Natural killer cell (primary cell): ENCODE measurements at regions not wholly inside any gene's neighbourhood (a gene's known extent, or its start where the extent isn't known, plus 50 kb on each side); places are given as distances from the start of the nearest gene placed in this dataset.
"Not testable (repeated sequence)": the region's sequence is repeated elsewhere in the genome, so short reads cannot be mapped to it uniquely, and the experiment has no call there.

Source experiments
- ATAC-seq, 3 donors: fragments of 150-1000 bp in 2 of 3; fragments of 200-7000 bp in 1 of 3; cut with Tn5 transposase; 1 replicate in 1 of 3; 2 replicates in 2 of 3; pipeline ENCODE4 v1.10.0; 2021; ENCODE audit warnings: mild to moderate bottlenecking in 2 of 3, moderate library complexity in 2 of 3
- DNase-seq, 2 donors: peaks; one replicate each; pipeline versions ENCODE4 v3.0.0 to v3.0.0-alpha.2; 2013 to 2021; ENCODE audit warnings: mixed read lengths in 1 of 2
- H3K27ac ChIP-seq: one replicate; pipeline ENCODE4 v1.5.1; 2013; ENCODE audit warnings: mild to moderate bottlenecking, low read length
- H3K27me3 ChIP-seq: one replicate; pipeline ENCODE4 v1.6.1; 2013; ENCODE audit warnings: low read length; ENCODE audit not compliant: control insufficient read depth, insufficient read depth
- H3K36me3 ChIP-seq: one replicate; pipeline ENCODE4 v1.6.1; 2013; ENCODE audit warnings: low read length; ENCODE audit not compliant: control insufficient read depth, insufficient read depth
- H3K4me1 ChIP-seq: one replicate; pipeline ENCODE4 v1.6.1; 2013; ENCODE audit warnings: low read length; ENCODE audit not compliant: control insufficient read depth, insufficient read depth
- H3K4me3 ChIP-seq: one replicate; pipeline ENCODE4 v1.5.1; 2013; ENCODE audit warnings: low read length
- H3K9me3 ChIP-seq: one replicate; pipeline ENCODE4 v1.6.1; 2013; ENCODE audit warnings: low read length; ENCODE audit not compliant: control insufficient read depth, insufficient read depth
- H3K27ac Mint-ChIP-seq, 2 donors: one replicate each; pipeline ENCODE4 v1.8.0; 2022; ENCODE audit warnings: mild to moderate bottlenecking in 2 of 2, mixed read lengths in 2 of 2, moderate library complexity in 1 of 2
- H3K27me3 Mint-ChIP-seq, 2 donors: one replicate each; pipeline ENCODE4 v1.8.0; 2022; ENCODE audit warnings: low read depth in 2 of 2, mixed read lengths in 2 of 2
- H3K36me3 Mint-ChIP-seq: one replicate; pipeline ENCODE4 v1.8.0; 2022; ENCODE audit warnings: mixed read lengths
- H3K4me1 Mint-ChIP-seq, 2 donors: one replicate each; pipeline ENCODE4 v1.8.0; 2022; ENCODE audit warnings: mixed read lengths in 2 of 2
- H3K4me3 Mint-ChIP-seq: one replicate; pipeline ENCODE4 v1.8.0; 2022; ENCODE audit warnings: mild to moderate bottlenecking, moderate library complexity, mixed read lengths
- H3K9me3 Mint-ChIP-seq, 2 donors: one replicate each; pipeline ENCODE4 v1.8.0; 2022; ENCODE audit warnings: mixed read lengths in 2 of 2
- CTCF ChIP-seq: fragments of 200-600 bp; IDR thresholded peaks from one replicate; pipeline ENCODE4 v1.8.0; 2022; ENCODE audit warnings: antibody characterized with exemption
- WGBS: methylation state at CpG from one replicate; pipeline ENCODE4 v1.1.7; 2013; ENCODE audit warnings: missing lambda C conversion rate; ENCODE audit not compliant: insufficient coverage; 5-methylcytosine and 5-hydroxymethylcytosine counted together
- intact Hi-C: fragments of 100-400 bp; cut with micrococcal nuclease; formaldehyde crosslinking; loops from one replicate; pipeline ENCODE4 v1.14.2; 2022

DNA sequence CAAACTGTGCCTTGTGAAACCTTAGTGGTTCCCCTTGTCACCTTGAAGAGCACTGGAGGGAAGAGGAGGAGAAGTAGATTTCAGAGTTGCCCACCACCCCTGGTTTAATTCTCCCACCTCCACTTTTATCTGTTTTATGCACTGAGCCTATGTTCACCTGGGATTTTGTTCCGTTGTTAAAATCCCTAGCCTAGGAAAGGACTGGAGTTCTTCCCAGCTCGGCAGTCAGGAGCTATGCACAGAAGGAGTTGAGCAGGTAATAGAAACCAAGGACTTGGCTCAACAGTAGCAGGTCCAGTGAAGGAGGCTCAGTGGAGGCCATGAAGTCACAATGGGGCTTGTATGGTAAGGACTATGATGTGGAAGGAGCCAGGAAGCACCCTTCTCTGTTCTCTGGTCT lies 182.4 kb upstream of the ADRA1D start:
- 89% methylated on average over 2 of the region's 2 CpGs for WGBS
- peaks cover 7 to 9% of the 10 kb centered on the region in 2 donors for H3K27me3 Mint-ChIP-seq
- no peak for ATAC-seq

DNA sequence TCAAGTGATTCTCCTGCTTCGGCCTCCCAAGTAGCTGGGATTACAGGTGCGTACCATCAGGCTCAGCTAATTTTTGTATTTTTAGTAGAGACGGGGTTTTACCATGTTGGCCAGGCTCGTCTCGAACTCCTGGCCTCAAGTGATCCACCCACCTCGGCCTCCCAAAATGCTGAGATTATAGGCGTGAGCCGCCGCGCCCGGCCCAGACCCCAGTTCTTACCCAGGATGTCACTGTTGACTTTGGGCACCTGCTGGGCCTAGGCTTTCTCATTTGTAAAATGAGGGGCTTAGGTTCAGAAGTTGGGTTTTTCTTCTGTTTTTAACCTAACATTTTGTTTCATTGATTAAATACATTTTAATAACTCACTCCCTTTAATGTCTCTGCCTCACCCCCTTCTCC lies 181.7 kb upstream of the ADRA1D start:
- H3K9me3 ChIP-seq, DNase-seq, H3K4me1 Mint-ChIP-seq, H3K9me3 Mint-ChIP-seq, H3K36me3 Mint-ChIP-seq, ATAC-seq, H3K4me1 ChIP-seq, intact Hi-C loops, H3K27ac Mint-ChIP-seq, H3K4me3 ChIP-seq, H3K36me3 ChIP-seq, H3K27ac ChIP-seq, H3K4me3 Mint-ChIP-seq, H3K27me3 ChIP-seq, H3K27me3 Mint-ChIP-seq: not testable (repeated sequence)
- WGBS, result 68% methylated on average over 10 of the region's 11 CpGs

More for the DNA sequence above, 182.4 kb upstream of the ADRA1D start:
- no peaks in the 10 kb centered on the region for H3K27me3 ChIP-seq
- Mint-ChIP-seq H3K36me3 (no peaks in the 10 kb centered on the region), H3K9me3 (no peaks in the 10 kb centered on the region), H3K4me3 (no peak overlapping the region), H3K4me1 (no peaks in the 10 kb centered on the region), H3K27ac (no peak overlapping the region)
- intact Hi-C loops, result no loop called here
- no peak overlapping the region for H3K27ac ChIP-seq
- no peak for TF ChIP-seq CTCF
- H3K9me3 ChIP-seq, result no peaks in the 10 kb centered on the region
- DNase-seq, result no peak
- no peaks in the 10 kb centered on the region for H3K4me1 ChIP-seq
- no peaks in the 10 kb centered on the region for H3K36me3 ChIP-seq
- H3K4me3 ChIP-seq, result no peak overlapping the region

DNA sequence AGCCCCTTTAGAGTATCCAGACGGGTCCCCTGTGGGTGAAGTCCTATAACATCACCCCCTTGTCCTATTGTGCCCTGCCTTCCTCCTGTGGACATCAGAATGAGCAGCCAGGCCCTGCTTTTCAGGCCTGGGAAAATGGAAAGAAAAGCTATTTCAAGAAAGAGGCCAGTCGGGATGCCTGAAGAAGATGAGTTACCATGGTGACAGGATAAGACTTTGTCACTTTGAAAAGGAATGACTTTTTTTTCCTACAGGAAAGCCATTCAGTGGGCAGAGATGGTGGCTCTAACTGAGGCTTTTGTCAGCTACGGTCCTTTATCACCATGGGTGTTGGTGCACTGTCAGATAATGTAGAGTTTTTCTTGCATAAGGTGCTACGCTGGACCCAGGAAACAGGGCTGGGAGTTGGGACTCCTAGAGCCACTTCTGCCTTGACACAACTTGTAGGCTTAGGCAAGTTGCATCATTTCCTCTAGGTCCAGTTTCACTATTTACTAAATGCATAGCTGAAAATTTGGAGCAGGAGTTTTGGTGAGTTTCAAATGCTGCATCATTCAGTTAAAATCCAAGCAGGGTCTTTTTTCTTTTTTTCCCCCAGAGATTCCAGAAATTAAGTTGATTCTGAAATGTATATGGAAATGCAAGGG lies 179.0 kb upstream of the ADRA1D start:
- Histone ChIP-seq H3K9me3 (no peaks in the 10 kb centered on the region), H3K27me3 (no peaks in the 10 kb centered on the region), H3K36me3 (no peaks in the 10 kb centered on the region), H3K4me3 (no peak overlapping the region), H3K4me1 (no peaks in the 10 kb centered on the region), H3K27ac (no peak overlapping the region)
- TF ChIP-seq CTCF, result no peak
- Mint-ChIP-seq H3K27me3 (peaks cover 0 to 20% of the 10 kb centered on the region in 2 donors), H3K9me3 (no peaks in the 10 kb centered on the region), H3K4me3 (no peak overlapping the region), H3K27ac (no peak overlapping the region), H3K4me1 (no peaks in the 10 kb centered on the region), H3K36me3 (no peaks in the 10 kb centered on the region)
- ATAC-seq (no peak), DNase-seq (no peak)
- 83% methylated on average over 4 of the region's 4 CpGs for WGBS
- intact Hi-C loops, result no loop called here

DNA sequence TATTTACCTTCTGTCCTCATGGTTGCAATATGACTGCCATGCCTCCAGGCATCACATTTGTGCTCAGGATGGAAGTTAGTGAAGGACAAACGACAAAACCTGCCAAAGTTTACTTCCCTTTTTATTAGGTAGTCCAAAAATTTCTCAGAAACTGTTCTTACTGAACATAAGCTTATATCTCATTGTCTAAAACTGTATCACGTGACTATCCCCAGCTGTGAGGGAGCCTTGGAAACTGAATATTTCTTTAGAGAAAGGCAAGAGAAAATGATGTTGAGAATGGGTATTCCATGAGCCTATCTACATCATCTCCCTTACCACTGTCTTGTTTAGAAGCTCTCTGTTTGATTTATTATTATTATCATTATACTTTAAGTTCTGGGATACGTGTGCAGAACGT lies 169.1 kb upstream of the ADRA1D start:
- peaks cover 5 to 17% of the 10 kb centered on the region in 2 donors for H3K27me3 Mint-ChIP-seq
- H3K4me1 Mint-ChIP-seq, result no peaks in the 10 kb centered on the region
- ATAC-seq (no peak), DNase-seq (no peak)
- no peak overlapping the region for H3K27ac ChIP-seq
- TF ChIP-seq CTCF, result no peak
- no peaks in the 10 kb centered on the region for H3K4me1 ChIP-seq
- no peaks in the 10 kb centered on the region for H3K9me3 ChIP-seq
- WGBS, result 76% methylated on average over 3 of the region's 4 CpGs
- no peaks in the 10 kb centered on the region for H3K36me3 ChIP-seq
- no peak overlapping the region for H3K27ac Mint-ChIP-seq
- H3K9me3 Mint-ChIP-seq, result no peaks in the 10 kb centered on the region
- H3K27me3 ChIP-seq, result no peaks in the 10 kb centered on the region
- no peaks in the 10 kb centered on the region for H3K36me3 Mint-ChIP-seq
- intact Hi-C loops, result no loop called here
- H3K4me3 ChIP-seq, result no peak overlapping the region
- H3K4me3 Mint-ChIP-seq, result no peak overlapping the region
